Peyer's patch (tissue), 4 donors: ENCODE measurements at regions not wholly inside any gene's neighbourhood (a gene's known extent, or its start where the extent isn't known, plus 50 kb on each side); places are given as distances from the start of the nearest gene placed in this dataset.
"Not testable (repeated sequence)": the region's sequence is repeated elsewhere in the genome, so short reads cannot be mapped to it uniquely, and the experiment has no call there.

ENCODE experiments used
- POLR2A ChIP-seq, 2 donors: fragments of 450-650 bp; IDR thresholded peaks; one replicate each; pipeline ENCODE4 v1.5.1; 2017; ENCODE audit warnings: antibody characterized with exemption in 2 of 2, mild to moderate bottlenecking in 2 of 2, moderate library complexity in 2 of 2
- TF ChIP-seq, protein P1 (sequence below), 6 experiments: fragments of 450-650 bp in 4 of 6; fragments of 200-600 bp in 2 of 6; sonication (generic) in 1 of 6; IDR thresholded peaks; one replicate each; pipeline ENCODE4 v1.5.1; 2017 to 2019; ENCODE audit warnings: antibody characterized with exemption in 6 of 6, mild to moderate bottlenecking in 3 of 6, moderate library complexity in 1 of 6

DNA sequence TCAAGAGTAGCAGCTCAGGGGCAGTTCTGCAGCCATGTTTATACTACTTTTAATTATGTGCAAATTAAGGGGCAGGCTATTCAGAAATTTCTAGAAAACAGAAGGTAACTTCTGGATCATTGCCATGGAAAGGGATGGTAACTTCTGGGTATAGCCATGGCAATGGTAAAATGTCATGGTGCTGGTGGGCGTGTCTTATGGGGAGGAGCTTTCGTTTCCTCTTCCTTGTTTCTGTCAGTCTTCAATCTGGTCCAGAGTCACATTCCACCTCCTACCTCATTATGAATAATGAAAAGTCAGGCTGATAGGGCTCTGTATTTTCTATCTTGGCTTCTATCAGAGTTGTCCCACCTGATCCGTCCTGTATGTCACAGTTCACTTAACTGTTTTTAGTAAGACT, 366.0 kb downstream of the SRGAP2C start:
- TF ChIP-seq, protein P1, sequence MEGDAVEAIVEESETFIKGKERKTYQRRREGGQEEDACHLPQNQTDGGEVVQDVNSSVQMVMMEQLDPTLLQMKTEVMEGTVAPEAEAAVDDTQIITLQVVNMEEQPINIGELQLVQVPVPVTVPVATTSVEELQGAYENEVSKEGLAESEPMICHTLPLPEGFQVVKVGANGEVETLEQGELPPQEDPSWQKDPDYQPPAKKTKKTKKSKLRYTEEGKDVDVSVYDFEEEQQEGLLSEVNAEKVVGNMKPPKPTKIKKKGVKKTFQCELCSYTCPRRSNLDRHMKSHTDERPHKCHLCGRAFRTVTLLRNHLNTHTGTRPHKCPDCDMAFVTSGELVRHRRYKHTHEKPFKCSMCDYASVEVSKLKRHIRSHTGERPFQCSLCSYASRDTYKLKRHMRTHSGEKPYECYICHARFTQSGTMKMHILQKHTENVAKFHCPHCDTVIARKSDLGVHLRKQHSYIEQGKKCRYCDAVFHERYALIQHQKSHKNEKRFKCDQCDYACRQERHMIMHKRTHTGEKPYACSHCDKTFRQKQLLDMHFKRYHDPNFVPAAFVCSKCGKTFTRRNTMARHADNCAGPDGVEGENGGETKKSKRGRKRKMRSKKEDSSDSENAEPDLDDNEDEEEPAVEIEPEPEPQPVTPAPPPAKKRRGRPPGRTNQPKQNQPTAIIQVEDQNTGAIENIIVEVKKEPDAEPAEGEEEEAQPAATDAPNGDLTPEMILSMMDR (IDR thresholded peaks at IDR 0.05), result not testable (repeated sequence)
- not testable (repeated sequence) for TF ChIP-seq POLR2A (IDR thresholded peaks at IDR 0.05)
